ENCODE measurements at regions not wholly inside any gene's neighbourhood (a gene's known extent, or its start where the extent isn't known, plus 50 kb on each side); places are given as distances from the start of the nearest gene placed in this dataset.
"Not testable (repeated sequence)": the region's sequence is repeated elsewhere in the genome, so short reads cannot be mapped to it uniquely, and the experiment has no call there.

GRCh38 chr4:28449085-28449484, 1588.4 kb downstream of the STIM2 start:
- no peak for DNase-seq

DNA sequence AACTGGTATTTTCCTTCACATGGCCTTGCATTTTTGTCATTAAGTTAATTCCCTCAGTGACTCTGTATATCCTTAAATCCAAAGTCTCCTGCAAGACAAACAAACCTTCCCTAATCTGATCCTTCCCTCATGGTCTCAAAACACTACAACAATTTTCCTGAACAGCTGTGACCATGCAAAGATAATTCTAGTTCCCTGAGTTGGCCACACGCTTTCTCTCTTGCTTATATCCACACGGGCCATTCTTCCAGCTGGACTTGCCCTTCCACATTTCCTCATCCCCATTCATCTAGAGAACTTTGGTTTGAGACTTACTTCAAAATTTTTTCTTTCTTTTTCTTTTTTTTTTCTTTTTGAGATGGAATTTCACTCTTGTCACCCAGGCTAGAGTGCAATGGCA, 1590.7 kb downstream of the STIM2 start:
- DNase-seq = no peak

DNA sequence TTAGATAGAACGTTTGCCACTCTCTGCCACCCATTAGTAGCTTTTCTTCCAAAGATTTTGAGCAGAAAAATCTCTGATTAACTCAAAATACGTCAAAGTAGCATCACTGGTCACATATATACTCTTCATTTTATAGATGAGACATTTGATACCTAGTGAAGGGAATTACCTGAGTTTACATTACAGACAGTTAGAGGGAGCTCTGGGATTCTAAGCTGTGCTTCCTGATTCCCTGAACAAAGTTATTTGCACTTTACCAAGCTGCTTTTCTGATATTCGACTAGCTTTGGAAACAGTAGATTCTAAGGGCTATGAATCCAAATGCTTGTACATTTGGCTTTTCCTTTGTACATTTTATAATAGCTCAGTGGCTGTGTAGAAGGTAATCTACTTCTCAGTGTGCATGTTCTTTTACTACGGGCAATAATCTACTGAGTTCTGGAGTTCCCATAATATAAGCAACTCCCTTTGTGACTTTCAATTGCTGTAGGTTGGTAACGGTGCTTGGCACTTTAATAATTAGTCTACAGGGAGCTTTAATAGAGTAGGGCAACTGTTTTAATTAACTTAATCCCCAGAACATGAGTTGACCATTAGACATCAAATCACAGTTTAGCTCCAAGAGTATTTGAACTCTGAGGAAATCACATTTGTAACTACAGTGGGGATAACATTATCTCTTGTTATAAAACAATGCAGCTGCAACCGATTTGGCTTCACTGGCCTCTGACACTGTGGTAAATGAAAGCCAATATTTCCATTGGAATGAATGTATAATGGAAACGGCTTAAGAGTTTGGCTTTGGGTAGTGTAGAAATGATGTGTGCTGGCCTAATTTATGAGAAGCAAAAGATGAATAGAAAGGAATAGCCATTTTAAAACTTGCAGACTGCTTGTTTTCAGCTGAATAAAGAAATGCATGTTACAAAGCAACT, 1602.4 kb downstream of the STIM2 start:
- DNase-seq = no peak

GRCh38 chr4:28464823-28465222, 1604.2 kb downstream of the STIM2 start:
- DNase-seq = no peak

- not testable (repeated sequence) for DNase-seq
Measured at GRCh38 chr4:28466886-28467285, 1606.2 kb downstream of the STIM2 start.

DNA sequence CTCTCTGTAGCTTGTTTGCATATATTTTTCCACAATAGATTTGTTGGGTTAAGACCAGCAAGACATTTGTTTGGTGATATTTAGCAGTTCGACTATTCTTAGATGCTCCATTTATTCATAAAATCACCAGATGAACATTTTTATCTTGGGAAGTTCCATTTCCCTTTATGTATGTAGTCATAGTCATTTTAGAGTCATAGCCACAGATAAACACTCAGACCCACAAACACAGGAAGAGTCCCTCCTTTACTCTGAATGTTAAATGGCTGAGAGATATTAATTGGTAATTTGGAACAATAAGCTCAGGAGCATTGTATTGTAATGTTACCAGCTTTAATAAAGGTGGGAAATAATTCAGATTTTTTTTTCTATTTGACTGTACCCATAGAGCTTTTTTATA, 1608.7 kb downstream of the STIM2 start:
- DNase-seq = no peak

GRCh38 chr4:28469886-28470285, 1609.2 kb downstream of the STIM2 start:
- DNase-seq = no peak

DNA sequence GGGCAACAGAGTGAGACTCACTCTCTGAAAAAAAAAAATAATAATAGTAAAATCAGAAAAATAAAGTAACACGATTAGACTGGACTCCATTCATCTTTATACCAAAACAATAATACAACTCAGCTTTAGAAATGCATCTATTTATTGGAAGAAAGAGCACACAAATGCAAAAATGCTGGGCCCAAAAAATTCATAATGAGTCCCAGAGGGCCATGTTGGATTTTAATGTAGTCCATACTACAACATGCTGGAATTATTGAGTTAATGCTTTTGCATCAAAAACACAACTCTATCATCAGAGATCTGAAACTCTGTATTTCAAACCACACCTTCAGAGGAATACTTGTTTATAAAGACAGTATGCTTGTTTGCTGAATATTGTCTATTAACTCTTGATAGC, 1614.7 kb downstream of the STIM2 start:
- no peak for DNase-seq

DNA sequence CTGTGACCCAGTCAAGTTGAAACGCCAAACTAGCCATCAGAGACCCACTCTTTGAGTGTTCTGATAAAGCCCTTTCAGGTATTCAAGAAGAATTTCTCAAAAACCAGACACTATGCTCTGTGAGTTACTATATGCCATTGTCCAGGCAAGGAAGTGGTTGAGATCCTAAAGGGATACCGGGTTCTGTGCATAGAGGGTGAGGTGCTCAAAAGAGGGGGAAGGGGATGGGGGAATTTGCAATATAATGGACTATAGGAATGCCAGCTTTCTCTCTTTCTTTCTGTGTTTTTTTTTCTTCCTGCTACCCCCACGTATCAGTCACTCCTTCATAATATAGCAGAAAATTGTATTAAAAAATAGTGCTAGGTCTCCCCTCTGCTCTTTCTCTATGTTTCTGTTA, 1619.0 kb downstream of the STIM2 start:
- DNase-seq = no peak

GRCh38 chr4:28481565-28481964, 1620.9 kb downstream of the STIM2 start:
- no peak for DNase-seq

GRCh38 chr4:28482580-28483270, 1622.1 kb downstream of the STIM2 start:
- no peak for DNase-seq

GRCh38 chr4:28488021-28488420, 1627.4 kb downstream of the STIM2 start:
- no peak for DNase-seq

DNA sequence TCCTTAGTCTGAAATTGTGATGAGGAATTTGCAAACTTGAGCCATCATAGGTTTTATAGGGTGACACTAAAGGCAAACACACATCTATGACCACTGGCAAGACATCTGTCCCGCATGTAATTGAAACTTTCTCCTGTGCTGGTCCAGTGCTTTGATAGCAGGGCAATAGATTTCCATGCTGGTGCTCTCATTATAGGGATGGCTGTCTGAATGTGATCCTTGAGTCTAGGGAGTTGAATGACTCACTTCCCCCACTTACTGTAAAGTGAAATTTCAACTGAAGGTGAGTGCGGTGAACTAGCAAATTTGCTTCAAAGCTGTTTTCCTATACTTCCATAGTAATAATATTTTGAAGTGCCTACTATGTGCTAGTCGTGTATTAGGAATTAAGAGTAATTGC, 1630.0 kb downstream of the STIM2 start:
- DNase-seq = no peak

GRCh38 chr4:28505064-28505463, 1644.4 kb downstream of the STIM2 start:
- DNase-seq = no peak

DNA sequence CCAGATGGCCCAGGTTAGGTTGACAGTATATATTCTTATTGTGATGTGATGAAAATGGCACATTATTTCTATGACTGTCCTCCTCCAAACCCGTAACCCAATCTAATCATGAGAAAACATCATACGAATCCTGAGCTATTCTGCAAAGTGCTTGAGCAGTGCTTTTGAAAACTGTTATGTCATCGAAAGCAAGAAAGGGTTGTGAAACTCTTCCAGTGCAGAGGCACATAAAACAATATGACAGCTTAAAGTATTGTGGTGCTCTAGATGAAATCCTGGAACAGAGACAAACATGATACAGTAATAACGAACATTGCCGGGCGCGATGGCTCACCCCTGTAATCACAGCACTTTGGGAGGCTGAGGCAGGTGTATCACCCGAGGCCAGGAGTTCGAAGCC, 1648.0 kb downstream of the STIM2 start:
- no peak for DNase-seq

DNA sequence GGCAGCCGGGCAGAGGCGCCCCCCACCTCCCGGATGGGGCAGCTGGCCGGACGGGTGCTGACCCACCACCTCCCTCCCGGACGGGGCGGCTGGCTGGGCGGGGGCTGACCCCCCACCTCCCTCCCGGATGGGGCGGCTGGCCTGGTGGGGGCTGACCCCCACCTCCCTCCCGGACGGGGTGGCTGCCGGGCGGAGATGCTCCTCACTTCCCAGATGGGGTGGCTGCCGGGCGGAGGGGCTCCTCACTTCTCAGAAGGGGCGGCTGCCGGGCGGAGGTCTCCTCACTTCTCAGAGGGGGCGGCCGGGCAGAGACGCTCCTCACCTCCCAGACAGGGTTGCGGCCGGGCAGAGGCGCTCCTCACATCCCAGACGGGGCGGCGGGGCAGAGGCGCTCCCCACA, 1654.1 kb downstream of the STIM2 start:
- not testable (repeated sequence) for DNase-seq

DNA sequence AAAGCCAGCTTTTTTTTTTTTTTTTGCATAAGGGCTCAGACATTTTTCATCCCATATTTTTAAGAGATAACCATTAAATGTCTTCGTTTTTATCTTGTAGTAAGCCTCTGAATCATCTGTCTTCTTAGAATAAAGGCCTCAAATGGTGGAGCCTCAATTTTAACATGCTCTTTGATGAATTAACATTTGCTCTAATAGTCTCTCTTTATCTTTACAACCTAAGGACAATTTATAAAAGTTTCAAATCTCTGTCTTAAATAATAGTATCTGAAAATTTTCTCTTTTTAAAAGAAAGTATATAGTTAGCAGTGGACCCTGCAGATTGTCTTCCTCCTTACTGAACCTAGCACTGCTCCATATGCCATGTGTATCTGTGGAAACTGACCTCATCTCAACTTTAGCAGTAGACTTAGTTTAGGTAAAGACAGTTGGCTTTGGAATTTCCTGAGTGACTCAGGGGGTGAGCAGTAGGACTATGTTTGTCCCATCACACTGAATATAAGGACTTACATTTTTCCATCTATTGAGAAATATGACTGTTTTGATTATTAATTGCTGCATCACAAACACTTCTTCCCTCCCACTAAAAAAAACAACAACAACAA, 1658.0 kb downstream of the STIM2 start:
- no peak for DNase-seq

DNA sequence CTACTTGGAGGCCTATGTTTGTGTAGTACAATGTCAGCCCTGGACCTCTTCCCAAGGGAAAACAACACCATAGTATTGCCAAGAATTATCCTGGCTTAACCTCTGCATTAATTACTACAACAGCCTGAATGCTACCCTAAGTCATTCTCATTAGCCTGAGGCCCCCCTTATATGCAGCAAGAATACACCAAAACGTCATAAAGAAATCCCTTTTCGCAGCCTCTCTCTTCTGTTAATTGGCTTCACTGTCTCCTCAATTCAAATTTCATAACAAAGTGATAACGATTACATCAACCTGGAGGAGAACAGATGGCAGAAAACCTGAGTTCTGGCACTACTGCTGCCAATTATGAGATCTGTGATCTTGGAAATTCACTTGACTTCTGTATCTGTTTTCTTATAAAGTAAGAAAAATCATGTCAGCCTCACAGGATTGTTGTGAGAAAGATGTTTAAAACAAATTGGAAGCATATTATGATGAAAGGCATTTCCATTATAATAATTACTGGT, 1663.1 kb downstream of the STIM2 start:
- no peak for DNase-seq

DNA sequence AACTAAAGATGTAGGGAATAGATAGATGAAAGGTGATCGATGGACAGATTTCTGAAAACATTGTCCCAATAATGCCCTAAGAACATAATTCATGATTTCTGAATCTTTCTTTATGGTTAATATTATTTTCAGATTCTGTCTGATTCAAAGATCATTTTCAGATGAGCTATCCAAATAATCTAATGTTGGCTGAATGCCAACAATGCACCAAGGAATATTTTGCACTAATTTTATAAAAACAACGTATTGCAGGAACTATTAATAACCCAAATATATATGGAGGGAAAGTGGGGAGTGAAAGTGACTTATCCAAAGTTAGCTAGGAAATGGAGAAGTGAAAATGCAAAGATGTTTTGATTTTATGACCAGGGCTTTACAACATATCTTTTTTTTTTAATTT, 1675.5 kb downstream of the STIM2 start:
- no peak for DNase-seq

GRCh38 chr4:28545986-28546385, 1685.3 kb downstream of the STIM2 start:
- no peak for DNase-seq

DNA sequence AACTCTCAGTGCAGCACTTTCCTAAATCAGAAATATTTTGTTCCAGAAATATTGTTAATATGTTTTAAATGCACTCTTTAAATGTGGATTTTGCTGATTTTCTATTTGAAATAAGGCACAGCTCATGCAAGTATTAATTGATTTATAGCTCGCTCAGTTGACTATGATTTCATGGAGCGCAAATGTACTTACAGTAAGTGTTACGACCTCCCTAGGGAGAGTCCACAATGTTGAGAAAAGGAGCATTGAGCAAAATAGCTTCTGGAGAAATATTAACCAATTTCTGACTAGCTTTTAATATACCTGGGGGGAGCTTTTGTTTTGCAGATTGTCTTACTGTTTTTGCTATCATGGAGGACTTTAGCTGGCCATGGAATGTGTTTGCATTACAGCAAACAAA, 1687.5 kb downstream of the STIM2 start:
- DNase-seq = no peak

GRCh38 chr4:28548594-28548993, 1688.0 kb downstream of the STIM2 start:
- DNase-seq = no peak

- DNase-seq = no peak
Measured at GRCh38 chr4:28555866-28556265, 1695.2 kb downstream of the STIM2 start.

GRCh38 chr4:28557755-28558154, 1697.1 kb downstream of the STIM2 start:
- DNase-seq = no peak

Measured in stimulated activated CD4-positive, alpha-beta T cell treated with anti-CD3 and anti-CD28 coated beads, Interleukin-2, amount 100 ng/mL, for 24 hours (primary cell).